Kidney epithelial cell (primary cell): ENCODE measurements at regions not wholly inside any gene's neighbourhood (a gene's known extent, or its start where the extent isn't known, plus 50 kb on each side); places are given as distances from the start of the nearest gene placed in this dataset.

Experiments used
- DNase-seq: peaks from one replicate; pipeline ENCODE4 v3.0.0-alpha.2; 2010; ENCODE audit warnings: low read depth
- H3K27me3 ChIP-seq: 2 replicates; pipeline ENCODE4 v1.6.0; 2011; ENCODE audit warnings: low read length; ENCODE audit not compliant: control insufficient read depth, insufficient read depth
- H3K36me3 ChIP-seq: 2 replicates; pipeline ENCODE4 v1.5.1; 2011; ENCODE audit warnings: low read length; ENCODE audit not compliant: control insufficient read depth, insufficient read depth
- H3K4me3 ChIP-seq: 2 replicates; pipeline ENCODE4 v1.5.1; 2011; ENCODE audit warnings: low read depth, mild to moderate bottlenecking, control low read depth, low read length
- CTCF ChIP-seq: IDR thresholded peaks from 2 replicates; pipeline ENCODE4 v1.5.1; 2011; ENCODE audit warnings: mild to moderate bottlenecking, moderate library complexity, low read length, control low read depth, inconsistent platforms; ENCODE audit not compliant: insufficient read depth, poor library complexity, severe bottlenecking

- H3K27me3 ChIP-seq, result no peaks in the 10 kb centered on the region
- no peaks in the 10 kb centered on the region for H3K36me3 ChIP-seq
- no peak for TF ChIP-seq CTCF
- DNase-seq, result no peak
- no peak overlapping the region for H3K4me3 ChIP-seq
These were observed 267.8 kb downstream of the KTN1 start for GRCh38 chr14:55847766-55848165.

GRCh38 chr14:55848964-55849363, 269.0 kb downstream of the KTN1 start:
- Histone ChIP-seq H3K4me3 (no peak overlapping the region), H3K27me3 (no peaks in the 10 kb centered on the region), H3K36me3 (no peaks in the 10 kb centered on the region)
- no peak for TF ChIP-seq CTCF
- no peak for DNase-seq

- no peak for TF ChIP-seq CTCF
- no peak for DNase-seq
- no peak overlapping the region for H3K4me3 ChIP-seq
- no peaks in the 10 kb centered on the region for H3K27me3 ChIP-seq
- no peaks in the 10 kb centered on the region for H3K36me3 ChIP-seq
These were observed 268.4 kb upstream of the PELI2 start for GRCh38 chr14:55849833-55850232.

GRCh38 chr14:55850825-55851241, 267.4 kb upstream of the PELI2 start:
- Histone ChIP-seq H3K36me3 (no peaks in the 10 kb centered on the region), H3K27me3 (no peaks in the 10 kb centered on the region), H3K4me3 (no peak overlapping the region)
- no peak for DNase-seq
- TF ChIP-seq CTCF, result no peak

GRCh38 chr14:55851301-55851700, 266.9 kb upstream of the PELI2 start:
- H3K36me3 ChIP-seq, result no peaks in the 10 kb centered on the region
- TF ChIP-seq CTCF, result no peak

GRCh38 chr14:55851961-55852360, 266.2 kb upstream of the PELI2 start:
- Histone ChIP-seq H3K27me3 (no peaks in the 10 kb centered on the region), H3K4me3 (no peak overlapping the region), H3K36me3 (no peaks in the 10 kb centered on the region)
- TF ChIP-seq CTCF, result no peak
- no peak for DNase-seq

More at GRCh38 chr14:55851301-55851700, 266.9 kb upstream of the PELI2 start:
- no peak for DNase-seq
- Histone ChIP-seq H3K27me3 (no peaks in the 10 kb centered on the region), H3K4me3 (no peak overlapping the region)
